Peyer's patch (tissue), 4 donors: ENCODE measurements at regions not wholly inside any gene's neighbourhood (a gene's known extent, or its start where the extent isn't known, plus 50 kb on each side); places are given as distances from the start of the nearest gene placed in this dataset.

ENCODE experiments used
- POLR2A ChIP-seq, 2 donors: fragments of 450-650 bp; IDR thresholded peaks; one replicate each; pipeline ENCODE4 v1.5.1; 2017; ENCODE audit warnings: antibody characterized with exemption in 2 of 2, mild to moderate bottlenecking in 2 of 2, moderate library complexity in 2 of 2
- TF ChIP-seq, protein P1 (sequence below), 6 experiments: fragments of 450-650 bp in 4 of 6; fragments of 200-600 bp in 2 of 6; sonication (generic) in 1 of 6; IDR thresholded peaks; one replicate each; pipeline ENCODE4 v1.5.1; 2017 to 2019; ENCODE audit warnings: antibody characterized with exemption in 6 of 6, mild to moderate bottlenecking in 3 of 6, moderate library complexity in 1 of 6

DNA sequence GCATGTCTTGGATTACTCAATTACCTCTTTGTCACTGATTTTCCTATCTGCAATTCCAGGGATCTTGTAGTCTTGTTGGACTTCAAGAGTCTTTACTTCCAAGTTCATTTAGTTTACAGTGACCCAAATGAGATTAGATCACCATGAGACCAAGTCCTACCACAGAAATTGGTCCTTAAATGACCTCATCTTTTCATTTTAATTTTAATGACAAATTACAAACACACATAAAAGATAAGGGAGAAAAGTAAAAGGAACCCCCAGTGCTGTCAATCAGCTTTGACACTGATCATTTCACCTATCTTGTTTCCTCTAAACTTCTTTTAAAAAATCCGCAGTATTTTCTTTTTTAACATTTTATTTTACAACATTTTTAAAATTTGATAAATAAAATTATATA is 54.9 kb upstream of the FYN start:
- no peak for TF ChIP-seq POLR2A (IDR thresholded peaks at IDR 0.05)
- TF ChIP-seq, protein P1, sequence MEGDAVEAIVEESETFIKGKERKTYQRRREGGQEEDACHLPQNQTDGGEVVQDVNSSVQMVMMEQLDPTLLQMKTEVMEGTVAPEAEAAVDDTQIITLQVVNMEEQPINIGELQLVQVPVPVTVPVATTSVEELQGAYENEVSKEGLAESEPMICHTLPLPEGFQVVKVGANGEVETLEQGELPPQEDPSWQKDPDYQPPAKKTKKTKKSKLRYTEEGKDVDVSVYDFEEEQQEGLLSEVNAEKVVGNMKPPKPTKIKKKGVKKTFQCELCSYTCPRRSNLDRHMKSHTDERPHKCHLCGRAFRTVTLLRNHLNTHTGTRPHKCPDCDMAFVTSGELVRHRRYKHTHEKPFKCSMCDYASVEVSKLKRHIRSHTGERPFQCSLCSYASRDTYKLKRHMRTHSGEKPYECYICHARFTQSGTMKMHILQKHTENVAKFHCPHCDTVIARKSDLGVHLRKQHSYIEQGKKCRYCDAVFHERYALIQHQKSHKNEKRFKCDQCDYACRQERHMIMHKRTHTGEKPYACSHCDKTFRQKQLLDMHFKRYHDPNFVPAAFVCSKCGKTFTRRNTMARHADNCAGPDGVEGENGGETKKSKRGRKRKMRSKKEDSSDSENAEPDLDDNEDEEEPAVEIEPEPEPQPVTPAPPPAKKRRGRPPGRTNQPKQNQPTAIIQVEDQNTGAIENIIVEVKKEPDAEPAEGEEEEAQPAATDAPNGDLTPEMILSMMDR (IDR thresholded peaks at IDR 0.05) = no peak
